GM12878 (cell line): ENCODE measurements at regions not wholly inside any gene's neighbourhood (a gene's known extent, or its start where the extent isn't known, plus 50 kb on each side); places are given as distances from the start of the nearest gene placed in this dataset.

Experiments used
- BCL11A ChIP-seq: IDR thresholded peaks from 2 replicates; pipeline ENCODE4 v1.6.1; 2011; ENCODE audit warnings: low read depth, low read length
- CTCF ChIP-seq, 3 experiments: IDR thresholded peaks in 2 of 3; conservative IDR thresholded peaks in 1 of 3; 2 replicates each; pipeline ENCODE4 v1.5.1; 2011; ENCODE audit warnings: low read depth in 3 of 3, low read length in 3 of 3, mild to moderate bottlenecking in 3 of 3, control low read depth in 2 of 3, moderate library complexity in 2 of 3, inconsistent platforms in 1 of 3, mixed read lengths in 1 of 3; ENCODE audit not compliant: control insufficient read depth in 2 of 3, insufficient read depth in 1 of 3; ENCODE audit errors: extremely low read depth in 1 of 3
- GABPA ChIP-seq: IDR thresholded peaks from 2 replicates; pipeline ENCODE4 v1.6.1; 2014; ENCODE audit warnings: antibody characterized with exemption, low read depth, mild to moderate bottlenecking, inconsistent platforms
- JUND ChIP-seq: IDR thresholded peaks from 2 replicates; pipeline ENCODE4 v1.6.1; 2012; ENCODE audit warnings: low read depth, mild to moderate bottlenecking, low read length, improper control_type of control experiment, moderate library complexity
- POLR2A ChIP-seq: IDR thresholded peaks from 2 replicates; pipeline ENCODE4 v1.6.1; 2011; ENCODE audit warnings: low read depth, mild to moderate bottlenecking, low read length
- TAF1 ChIP-seq: IDR thresholded peaks from 2 replicates; pipeline ENCODE4 v1.6.1; 2011; ENCODE audit warnings: mild to moderate bottlenecking, low read depth, low read length, borderline replicate concordance
- ZNF207 ChIP-seq: fragments of 450-650 bp; IDR thresholded peaks from 2 replicates; pipeline ENCODE4 v1.6.1; 2014; ENCODE audit warnings: antibody characterized with exemption, mild to moderate bottlenecking, borderline replicate concordance

GRCh38 chr18:67977067-67977616 is 460.6 kb upstream of the DSEL start:
- TF ChIP-seq TAF1 (no peak), BCL11A (no peak), CTCF (IDR thresholded peaks at IDR 0.05 in 2 of 3, conservative IDR thresholded peaks at IDR 0.05 in 1 of 3; ENCODE audit: control insufficient read depth in 2 of 3, extremely low read depth in 1 of 3, insufficient read depth in 1 of 3, low read depth in 3 of 3, low read length in 3 of 3) (no peak), JUND (no peak), GABPA (no peak), POLR2A (no peak), ZNF207 (no peak)
